ENCODE measurements at regions not wholly inside any gene's neighbourhood (a gene's known extent, or its start where the extent isn't known, plus 50 kb on each side); places are given as distances from the start of the nearest gene placed in this dataset.
"Not testable (repeated sequence)": the region's sequence is repeated elsewhere in the genome, so short reads cannot be mapped to it uniquely, and the experiment has no call there.

DNA sequence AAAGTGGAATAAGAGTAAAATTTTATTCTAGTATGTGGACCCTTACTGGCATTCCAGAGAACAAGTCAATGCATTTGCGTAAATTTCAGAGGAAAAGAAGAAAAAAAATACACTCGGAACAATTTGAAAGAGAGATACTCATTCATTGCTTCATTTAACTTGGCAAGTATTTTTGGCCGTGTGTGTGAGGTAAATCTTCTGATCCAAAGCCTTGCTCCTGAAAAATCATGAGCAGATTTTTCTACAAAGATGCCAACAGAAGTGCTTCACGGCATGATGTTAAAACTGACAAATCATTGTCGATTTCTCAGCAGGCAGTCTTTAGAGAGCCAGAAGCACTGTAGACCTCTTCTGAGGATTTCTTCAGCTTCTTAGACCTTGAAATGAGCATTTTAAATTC lies 194.0 kb downstream of the COX18 start:
- no peak for DNase-seq (ENCODE audit: low read depth in 3 of 3)

DNA sequence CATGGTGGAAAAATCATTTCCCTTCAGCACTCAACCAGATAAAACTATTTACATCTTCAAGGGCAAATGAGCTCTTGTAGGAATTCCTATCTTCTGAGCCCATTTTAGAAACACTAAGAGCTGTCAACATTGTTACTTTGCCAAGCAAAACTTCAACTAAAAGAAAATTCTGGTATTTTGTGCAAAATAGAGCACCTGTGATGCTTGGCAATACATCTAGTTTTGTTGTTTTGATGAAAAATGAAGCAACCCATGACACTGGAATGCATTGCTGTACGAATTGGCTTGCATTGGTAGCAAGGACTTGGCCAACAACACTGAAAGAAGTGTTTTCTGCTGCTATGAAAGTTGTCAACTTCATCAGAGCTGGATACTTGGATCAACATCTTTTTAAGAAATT lies 194.4 kb downstream of the COX18 start:
- no peak for DNase-seq (ENCODE audit: low read depth in 3 of 3)

DNA sequence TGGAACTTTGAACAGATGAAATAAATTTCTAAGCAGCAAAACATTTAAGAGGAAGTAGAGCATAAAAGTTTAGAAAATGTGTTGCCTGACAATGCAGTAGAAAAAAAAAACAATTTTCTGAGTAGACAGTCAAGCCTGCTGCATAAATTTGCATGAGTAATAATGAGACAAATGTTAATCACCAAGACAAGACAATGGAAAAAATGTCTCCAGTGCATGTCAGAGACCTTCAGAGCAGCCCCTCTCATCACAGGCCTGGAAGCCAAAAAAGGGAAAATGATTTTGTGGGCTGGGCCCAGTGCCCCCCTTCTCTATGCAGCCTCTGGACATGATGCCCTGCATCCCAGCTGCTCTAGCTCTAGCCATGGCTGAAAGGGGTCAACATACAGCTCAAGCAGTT lies 204.6 kb downstream of the COX18 start:
- no peak for DNase-seq (ENCODE audit: low read depth in 3 of 3)

DNA sequence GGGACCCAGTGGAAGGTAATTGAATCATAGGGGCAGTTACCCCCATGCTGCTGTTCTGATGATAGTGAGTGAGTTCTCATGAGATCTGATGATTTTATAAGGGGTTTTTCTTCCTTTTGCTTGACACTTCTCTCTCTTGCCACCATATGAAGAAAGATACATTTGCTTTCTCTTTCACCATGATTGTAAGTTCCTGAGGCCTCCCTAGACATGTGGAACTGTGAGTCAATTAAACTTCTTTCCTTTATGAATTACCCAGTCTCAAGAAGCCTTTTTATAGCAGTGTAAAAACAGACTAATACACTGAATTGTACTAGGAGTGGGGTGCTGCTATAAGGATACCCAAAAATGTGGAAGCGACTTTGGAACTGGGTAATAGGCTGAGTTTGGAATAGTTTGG lies 205.2 kb downstream of the COX18 start:
- DNase-seq (ENCODE audit: low read depth in 3 of 3): not testable (repeated sequence)

DNA sequence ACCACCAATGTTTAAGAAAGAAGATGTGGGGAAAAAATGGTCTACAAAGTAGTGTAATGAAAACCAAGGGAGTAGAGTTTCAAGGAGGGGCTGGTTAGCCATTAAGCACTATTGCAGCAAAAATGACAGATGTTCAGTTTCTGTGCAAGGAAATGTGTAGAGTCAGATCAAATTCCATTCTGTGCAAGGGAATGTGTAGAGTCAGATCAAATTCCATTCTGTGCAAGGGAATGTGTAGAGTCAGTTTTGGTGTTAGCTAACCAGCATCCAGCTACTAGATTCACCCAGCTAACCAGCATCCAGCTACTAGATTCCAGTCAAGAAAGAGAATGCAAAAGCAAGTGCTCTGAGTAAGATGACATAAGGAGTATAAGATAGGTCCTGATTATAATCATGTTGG lies 208.8 kb downstream of the COX18 start:
- DNase-seq (ENCODE audit: low read depth in 3 of 3): no peak

DNA sequence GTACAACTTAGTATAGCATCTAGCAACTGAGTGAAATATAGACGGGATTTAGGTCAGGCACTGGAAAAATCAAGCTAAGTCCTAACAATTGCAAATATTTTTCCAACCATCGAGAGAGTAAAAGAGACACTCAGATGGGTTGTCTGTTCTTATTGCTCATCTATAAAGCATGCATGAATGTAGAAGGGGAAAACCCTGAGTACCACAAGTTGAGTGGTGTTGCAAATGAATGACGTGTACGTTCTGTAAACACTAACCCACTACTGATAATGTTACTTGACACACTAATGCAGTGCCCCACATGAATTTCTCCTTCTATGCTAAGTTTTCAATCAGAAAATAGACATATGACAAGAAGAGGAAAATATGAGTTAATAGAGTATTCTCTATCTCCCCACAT lies 211.2 kb downstream of the COX18 start:
- DNase-seq (ENCODE audit: low read depth in 3 of 3): no peak

DNA sequence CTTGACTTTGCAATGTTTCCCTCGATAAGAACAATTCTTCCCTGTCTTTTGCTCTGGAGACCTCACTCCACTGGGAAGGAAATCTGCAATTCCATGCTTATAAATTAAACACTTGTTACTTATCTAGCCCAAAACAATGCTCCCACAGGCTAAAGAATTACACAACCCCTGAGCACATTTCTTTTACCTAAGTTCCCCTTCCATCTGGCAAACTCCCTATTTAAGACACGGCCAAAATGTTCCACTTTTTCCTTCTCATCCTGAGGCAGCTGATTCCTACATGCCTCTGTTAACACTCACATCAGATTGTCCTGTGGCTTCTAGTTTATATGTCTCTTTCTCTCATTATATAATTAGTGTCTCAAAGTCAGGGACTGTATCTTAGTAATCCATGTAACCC lies 211.7 kb downstream of the COX18 start:
- no peak for DNase-seq (ENCODE audit: low read depth in 3 of 3)

DNA sequence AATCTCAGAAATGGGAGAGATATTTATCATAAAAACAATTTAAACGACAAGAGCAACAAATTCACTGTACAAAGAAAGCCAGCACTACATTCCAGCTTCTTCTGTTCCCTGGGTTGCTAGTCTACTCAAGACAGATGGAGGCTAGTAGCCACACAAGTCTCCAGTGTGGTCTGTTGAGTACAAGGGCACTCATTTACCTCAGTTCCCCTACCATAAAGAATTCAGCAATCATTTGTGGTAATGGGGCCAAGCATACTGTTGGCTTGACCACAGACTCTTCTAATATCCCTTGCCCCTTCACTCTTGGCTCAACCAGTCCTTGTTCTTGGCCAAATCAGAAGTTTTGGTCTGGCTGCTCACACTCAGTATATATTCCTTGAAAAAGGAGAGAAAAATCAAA lies 212.3 kb downstream of the COX18 start:
- DNase-seq (ENCODE audit: low read depth in 3 of 3): no peak

DNA sequence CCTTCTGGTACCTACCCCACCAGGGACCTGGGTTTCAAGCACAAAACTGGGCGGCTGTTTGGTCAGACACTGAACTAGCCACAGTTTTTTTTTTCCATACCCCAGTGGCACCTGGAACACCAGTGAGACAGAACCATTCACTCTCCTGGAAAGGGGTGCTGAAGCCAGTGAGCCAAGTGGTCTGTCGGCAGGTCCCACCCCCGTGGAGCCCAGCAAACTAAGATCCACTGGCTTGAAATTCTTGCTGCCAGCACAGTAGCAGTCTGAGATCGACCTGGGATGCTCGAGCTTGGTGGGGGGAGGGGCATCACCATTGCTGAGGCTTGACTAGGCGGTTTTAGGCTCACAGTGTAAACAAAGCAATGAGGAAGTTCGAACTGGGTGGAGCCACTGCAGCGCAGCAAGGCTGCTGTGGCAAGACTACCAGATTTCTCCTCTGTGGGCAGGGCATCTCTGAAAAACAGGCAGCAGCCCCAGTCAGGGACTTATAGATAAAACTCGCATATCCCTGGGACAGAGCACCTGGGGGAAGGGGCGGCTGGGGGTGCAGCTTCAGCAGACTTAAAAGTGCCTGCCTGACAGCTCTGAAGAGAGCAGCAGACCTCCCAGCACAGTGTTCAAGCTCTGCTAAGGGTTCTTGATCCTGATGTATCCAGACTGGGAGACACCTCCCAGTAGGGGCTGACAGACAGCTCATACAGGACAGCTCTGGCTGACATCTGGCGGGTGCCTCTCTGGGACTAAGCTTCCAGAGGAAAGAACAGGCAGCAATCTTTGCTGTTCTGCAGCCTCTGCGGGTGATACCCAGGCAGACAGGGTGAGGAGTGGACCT lies 223.0 kb downstream of the COX18 start:
- DNase-seq (ENCODE audit: low read depth in 3 of 3): no peak

DNA sequence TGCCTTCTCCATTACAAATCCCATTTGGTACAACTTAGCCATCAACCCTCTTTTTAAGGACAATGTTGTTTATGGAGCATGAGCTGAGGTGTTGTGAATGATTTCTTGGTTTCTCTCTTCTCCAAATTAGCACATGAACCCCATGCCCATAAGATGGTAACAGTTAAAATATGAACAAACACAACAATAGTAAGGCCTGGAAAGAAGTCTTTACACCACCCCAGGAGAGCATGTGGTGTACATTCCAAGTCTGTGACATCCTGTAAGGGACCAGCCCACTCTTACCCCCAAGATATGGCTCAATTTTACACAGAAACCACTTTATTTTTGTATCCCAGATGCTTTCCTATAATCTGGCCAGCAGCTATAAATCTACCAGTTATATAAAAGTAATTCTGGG lies 226.1 kb downstream of the COX18 start:
- no peak for DNase-seq (ENCODE audit: low read depth in 3 of 3)

DNA sequence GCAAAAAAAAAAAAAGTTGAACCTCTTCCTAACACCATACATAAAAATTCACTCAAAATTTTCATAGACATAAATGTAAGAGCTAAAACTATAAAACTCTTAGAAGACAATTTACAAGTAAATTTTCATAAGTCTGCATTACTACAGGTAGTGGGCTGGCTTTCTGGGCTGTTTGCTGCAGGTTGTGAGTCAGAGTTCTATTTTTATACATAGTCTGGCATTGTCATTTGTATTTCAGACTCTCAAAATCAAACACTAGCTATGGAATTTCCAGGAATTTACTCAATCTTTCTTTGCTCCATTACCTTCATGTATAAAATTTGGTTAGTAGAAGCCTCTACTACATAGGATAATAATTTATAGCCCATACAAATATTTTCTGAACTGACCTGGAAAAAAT lies 227.2 kb downstream of the COX18 start:
- no peak for DNase-seq (ENCODE audit: low read depth in 3 of 3)

DNA sequence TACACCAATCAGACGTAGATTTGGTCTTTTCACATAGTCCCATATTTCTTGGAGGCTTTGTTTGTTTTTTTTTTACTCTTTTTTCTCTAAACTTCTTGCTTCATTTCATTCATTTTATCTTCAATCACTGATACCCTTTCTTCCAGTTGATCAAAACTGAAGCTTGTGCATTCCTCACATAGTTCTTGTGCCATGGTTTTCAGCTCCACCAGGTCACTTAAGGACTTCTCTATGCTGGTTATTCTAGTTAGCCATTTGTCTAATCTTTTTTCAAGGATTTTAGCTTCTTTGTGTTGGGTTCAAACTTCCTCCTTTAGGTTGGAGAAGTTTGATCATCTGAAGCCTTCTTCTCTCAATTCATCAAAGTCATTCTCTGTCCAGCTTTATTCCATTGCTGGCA lies 229.3 kb downstream of the COX18 start:
- DNase-seq (ENCODE audit: low read depth in 3 of 3): not testable (repeated sequence)

DNA sequence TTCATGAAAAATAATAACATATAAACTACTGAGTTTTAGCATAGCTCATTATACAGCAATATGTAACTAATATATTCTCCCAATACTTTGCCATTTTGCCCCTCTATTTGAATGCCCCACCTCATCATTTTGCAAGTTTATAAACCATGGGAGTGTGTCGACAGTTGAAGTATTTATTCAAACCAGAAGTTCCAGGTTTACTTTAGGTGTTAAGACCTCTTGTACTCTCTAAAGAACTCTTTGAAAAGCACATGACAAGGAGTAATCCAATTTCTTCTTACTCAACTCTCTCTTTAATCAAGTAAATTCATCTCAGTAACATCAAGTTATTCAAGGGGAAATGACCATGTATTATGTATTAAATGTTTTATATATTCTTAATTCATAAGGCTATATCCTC lies 240.7 kb downstream of the COX18 start:
- no peak for DNase-seq (ENCODE audit: low read depth in 3 of 3)

DNA sequence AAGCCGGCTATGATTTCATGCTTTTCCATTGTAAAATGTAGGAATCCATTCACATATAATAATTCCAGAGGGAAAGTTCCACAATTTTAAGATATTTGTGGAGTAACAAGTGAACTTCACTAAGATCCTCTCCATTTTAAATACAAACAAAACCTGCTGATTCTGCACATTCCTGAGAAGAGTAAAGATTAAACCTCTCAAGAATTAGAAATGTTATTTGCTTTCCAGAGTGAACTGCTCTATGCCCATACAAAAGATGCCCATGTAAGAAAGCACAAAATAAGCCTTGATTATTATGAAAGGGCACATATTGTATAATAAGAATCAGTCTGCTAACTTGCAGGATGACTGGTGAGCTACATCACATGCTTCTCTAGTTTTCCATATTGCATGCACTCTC lies 241.5 kb downstream of the COX18 start:
- DNase-seq (ENCODE audit: low read depth in 3 of 3): no peak

DNA sequence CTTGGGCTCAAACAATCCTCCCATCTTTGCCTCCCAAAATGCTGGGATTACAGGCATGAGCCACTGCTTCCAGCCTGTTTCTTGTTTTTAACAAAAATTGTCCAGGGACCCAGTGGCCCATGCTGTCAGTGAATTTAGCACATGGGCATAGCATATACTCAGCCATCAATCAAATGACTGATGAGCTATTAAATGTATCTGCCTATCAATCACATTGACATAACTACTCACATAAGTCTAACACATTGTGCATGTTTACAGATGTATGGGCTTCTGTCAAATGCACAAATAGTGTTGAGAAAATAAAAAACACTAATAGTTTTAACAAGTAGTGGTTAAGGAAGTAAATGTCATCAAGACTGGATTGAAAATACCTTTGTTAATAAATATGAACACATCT lies 249.4 kb downstream of the COX18 start:
- DNase-seq (ENCODE audit: low read depth in 3 of 3): no peak

DNA sequence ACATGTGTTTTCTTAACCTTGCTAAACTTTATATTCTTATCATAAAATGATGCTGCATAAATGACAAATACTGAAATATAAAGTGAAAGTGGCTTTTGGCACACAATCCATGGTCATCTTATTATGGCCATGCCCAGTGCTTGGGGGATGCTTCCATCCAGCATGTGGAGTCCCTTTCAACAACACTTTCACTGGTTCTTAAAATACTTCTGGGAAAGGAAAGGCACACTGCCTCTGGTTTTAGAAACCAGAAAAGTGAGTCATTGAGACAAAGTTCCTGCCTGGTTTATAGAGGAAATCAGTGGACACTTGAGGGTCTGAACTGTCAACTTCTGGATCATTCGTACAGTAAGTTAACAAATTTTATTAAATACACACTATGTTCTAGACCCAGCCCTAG lies 248.0 kb upstream of the ADAMTS3 start:
- no peak for DNase-seq (ENCODE audit: low read depth in 3 of 3)

DNA sequence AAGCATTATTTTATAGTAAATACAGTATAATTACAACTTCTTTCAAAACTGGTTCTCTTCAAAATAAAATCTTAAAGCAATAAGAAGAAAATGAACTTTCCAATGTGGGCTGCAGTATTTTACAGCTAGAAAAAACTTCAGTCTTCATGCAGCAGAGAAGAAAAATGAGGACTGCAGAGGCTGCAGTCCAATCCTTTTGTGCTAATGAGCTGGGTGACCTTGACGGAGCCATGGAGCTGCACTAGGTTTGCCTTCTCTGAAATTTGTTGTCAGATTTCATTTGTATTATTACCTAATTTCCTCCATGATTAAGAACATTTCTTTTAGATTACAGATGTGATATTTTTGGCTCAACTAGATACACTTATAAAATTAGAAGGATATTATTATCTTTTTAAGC lies 245.2 kb upstream of the ADAMTS3 start:
- DNase-seq (ENCODE audit: low read depth in 3 of 3): no peak

DNA sequence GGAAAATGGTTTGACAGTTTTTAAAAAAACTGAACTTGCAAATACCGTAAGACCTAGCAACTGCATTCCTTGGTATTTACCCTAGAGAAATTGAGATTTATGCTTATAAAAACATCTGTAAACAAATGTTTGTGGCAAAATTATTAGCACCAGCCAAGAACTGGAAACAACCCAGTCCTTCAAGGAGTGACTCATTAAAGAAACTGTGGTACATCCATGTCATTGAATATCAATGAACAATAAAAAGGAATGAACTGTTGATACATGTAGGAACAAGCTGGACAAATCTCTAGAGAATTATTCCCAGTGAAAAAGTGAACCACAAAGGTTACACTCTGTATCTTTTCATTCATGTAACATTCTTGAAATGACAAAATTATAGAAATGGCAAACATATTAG lies 240.2 kb upstream of the ADAMTS3 start:
- DNase-seq (ENCODE audit: low read depth in 3 of 3): no peak

DNA sequence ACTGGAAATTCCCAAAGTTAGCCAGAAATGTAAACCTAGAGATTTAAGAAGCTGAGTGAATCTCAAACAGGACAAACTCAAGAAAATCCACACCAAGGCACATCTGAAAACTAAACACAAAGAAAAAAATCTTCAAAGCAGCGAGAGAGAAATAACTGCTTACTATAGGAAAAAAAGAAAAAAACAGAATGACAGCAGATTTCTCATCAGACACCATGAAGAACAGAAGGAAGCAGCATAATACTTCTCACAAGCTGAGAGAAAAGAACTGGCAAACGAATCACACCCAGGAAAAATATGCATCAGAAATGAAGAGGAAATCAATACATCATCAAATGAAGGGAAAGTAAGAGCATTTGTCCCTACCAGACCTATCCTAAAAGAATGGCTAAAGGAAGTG lies 236.3 kb upstream of the ADAMTS3 start:
- no peak for DNase-seq (ENCODE audit: low read depth in 3 of 3)

DNA sequence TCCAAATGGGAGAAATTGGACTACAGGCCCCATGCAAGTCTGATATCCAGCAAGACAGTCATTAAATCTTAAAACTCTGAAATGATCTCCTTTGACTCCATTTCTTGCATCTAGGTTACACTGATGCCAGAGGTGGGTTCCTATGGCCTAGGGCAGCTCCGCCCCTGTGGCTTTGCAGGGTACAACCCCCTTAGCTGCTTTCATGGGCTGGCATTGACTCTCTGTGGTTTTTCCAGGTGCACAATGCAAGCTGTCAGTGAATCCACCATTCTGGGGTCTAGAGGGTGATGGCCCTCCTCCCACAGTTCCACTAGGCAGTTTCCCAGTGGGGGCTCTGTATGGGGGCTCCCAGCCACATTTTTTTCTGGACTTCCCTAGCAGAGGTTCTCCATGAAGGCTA lies 228.5 kb upstream of the ADAMTS3 start:
- no peak for DNase-seq (ENCODE audit: low read depth in 3 of 3)

DNA sequence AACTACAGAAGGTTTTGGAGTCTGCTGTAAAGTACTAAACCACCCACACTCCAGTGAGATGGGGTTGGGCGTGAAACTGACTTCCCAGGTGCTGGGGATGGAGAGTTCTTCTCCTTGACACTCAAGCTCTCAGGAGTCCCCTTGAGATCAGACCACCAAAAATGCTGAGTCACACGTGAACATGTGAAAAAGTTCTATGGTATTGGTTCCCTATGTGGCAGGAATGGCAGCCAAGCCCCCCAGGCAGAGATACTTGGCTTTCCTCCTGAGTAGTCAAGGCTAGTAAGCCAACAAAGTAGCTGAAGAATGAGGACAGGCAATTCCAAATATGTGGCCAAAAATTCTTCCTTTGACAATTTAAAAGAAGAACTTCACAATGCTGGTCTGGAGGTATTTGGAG lies 222.0 kb upstream of the ADAMTS3 start:
- no peak for DNase-seq (ENCODE audit: low read depth in 3 of 3)

DNA sequence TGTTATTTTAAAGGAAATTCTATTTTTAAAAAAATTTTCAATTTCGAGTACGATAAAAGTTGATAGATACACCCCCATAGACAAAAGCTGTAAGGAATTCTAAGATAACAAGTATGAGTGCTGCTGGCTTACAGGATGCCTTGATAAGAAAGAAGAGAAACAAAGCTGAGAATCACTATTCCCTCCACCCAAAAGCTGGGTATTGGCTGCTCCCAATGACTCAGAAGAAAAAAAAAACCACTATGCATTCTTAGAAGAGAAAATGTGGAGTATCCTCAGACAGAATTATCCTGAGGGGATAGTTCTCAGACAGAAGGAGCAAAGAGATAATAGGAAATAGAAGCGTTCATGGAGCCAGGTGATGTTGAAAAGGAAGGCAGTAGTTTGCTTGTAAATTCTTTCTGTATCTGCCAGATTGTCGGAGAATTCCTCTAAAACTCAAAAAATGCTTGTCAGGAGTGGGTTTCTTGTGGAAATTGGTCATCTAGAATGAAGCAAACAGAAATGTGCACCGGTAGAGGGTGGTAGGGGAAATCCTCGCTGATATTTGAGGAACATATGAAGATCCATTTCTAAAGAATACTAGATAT lies 217.5 kb upstream of the ADAMTS3 start:
- DNase-seq (ENCODE audit: low read depth in 3 of 3): no peak

DNA sequence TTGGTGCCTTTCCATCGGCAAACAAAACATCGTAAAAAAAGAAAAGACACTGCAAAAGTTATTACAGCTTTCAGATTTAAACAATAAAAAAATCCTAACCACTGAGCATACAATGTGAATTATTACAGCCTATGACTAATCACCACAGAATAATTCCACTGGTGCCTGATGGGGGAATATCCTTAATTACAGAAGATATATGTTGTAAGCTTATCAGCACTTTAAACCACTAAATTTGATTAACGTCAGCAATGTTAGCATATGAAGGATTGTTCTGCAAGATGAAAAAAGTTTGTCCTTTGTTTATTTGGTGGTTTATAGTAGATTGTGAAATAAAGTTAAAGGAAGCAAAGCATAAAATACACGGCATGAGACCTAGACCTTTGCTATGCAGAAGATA lies 210.2 kb upstream of the ADAMTS3 start:
- no peak for DNase-seq (ENCODE audit: low read depth in 3 of 3)

DNA sequence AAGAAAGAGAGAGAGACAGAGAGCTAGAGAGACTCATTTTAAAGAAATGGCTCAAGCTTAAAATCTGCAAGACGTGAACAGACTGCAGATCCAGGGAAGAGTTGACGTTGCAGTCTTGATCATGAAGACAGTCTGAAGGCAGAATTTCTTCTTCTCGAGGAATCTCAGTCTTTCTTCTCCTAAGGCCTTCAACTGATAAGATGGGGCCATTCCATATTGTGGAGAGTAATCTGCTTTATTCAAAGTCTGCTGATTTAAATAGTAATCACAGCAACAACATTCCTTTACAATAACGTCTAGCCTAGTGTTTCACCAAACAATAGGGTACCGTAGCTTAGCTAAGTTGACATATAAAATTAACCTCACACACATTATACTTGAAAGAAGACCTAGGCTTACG lies 208.4 kb upstream of the ADAMTS3 start:
- no peak for DNase-seq (ENCODE audit: low read depth in 3 of 3)
